ENCODE measurements at regions not wholly inside any gene's neighbourhood (a gene's known extent, or its start where the extent isn't known, plus 50 kb on each side); places are given as distances from the start of the nearest gene placed in this dataset.

DNA sequence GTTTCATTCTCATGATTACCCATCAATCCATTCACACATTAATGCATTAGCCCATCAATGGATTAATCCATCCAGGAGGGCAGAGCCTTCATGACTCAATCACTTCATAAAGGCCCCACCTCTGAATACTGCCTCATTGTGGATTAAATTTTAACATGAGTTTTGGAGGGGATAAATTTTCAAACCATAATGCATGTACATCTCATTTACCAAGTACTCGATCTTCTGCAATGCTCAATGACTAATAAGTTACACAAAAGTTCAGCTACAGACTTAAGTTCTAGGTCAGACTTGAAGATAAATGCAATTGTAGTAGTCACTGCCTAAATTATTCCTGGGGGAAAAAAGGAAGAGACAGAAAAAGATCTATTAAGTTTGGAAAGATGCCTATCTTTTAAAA lies 120.0 kb upstream of the OSR1 start:
- no peaks in the 10 kb centered on the region for H3K79me2 ChIP-seq (ENCODE audit: low read length)
- H3K36me3 ChIP-seq (replicated peaks; ENCODE audit: insufficient read depth, low read length), result no peaks in the 10 kb centered on the region
- no peak for TF ChIP-seq EZH2 (optimal IDR thresholded peaks at IDR 0.05; ENCODE audit: low read depth, low read length)
- no peak for TF ChIP-seq EZH2phosphoT487 (IDR thresholded peaks at IDR 0.05; ENCODE audit: low read length)
- TF ChIP-seq, protein P1, sequence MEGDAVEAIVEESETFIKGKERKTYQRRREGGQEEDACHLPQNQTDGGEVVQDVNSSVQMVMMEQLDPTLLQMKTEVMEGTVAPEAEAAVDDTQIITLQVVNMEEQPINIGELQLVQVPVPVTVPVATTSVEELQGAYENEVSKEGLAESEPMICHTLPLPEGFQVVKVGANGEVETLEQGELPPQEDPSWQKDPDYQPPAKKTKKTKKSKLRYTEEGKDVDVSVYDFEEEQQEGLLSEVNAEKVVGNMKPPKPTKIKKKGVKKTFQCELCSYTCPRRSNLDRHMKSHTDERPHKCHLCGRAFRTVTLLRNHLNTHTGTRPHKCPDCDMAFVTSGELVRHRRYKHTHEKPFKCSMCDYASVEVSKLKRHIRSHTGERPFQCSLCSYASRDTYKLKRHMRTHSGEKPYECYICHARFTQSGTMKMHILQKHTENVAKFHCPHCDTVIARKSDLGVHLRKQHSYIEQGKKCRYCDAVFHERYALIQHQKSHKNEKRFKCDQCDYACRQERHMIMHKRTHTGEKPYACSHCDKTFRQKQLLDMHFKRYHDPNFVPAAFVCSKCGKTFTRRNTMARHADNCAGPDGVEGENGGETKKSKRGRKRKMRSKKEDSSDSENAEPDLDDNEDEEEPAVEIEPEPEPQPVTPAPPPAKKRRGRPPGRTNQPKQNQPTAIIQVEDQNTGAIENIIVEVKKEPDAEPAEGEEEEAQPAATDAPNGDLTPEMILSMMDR (IDR thresholded peaks at IDR 0.05; ENCODE audit: low read length), result no peak
- no peak overlapping the region for H3K4me2 ChIP-seq (ENCODE audit: low read depth, low read length)
- no peaks in the 10 kb centered on the region for H3K27me3 ChIP-seq (replicated peaks; ENCODE audit: insufficient read depth, low read length)
- no peaks in the 10 kb centered on the region for H4K20me1 ChIP-seq (ENCODE audit: insufficient read depth, low read length)
- H3K9ac ChIP-seq (ENCODE audit: low read length), result no peak overlapping the region
- H3K27ac ChIP-seq (ENCODE audit: low read length), result no peak overlapping the region
- H3F3A ChIP-seq (ENCODE audit: insufficient read depth, low read length), result peaks cover 7% of the 10 kb centered on the region; the same call in 1 of the 2 replicates
- H3K9me3 ChIP-seq (replicated peaks; ENCODE audit: insufficient read depth, low read length), result no peaks in the 10 kb centered on the region
- no peak for DNase-seq
- no peak overlapping the region for H2AFZ ChIP-seq (ENCODE audit: low read length)
- H3K4me3 ChIP-seq (ENCODE audit: low read length), result no peak overlapping the region
- no peaks in the 10 kb centered on the region for H3K9me2 ChIP-seq (replicated peaks; ENCODE audit: insufficient read depth, low read length)
- peaks cover 10% of the 10 kb centered on the region for H3K4me1 ChIP-seq (ENCODE audit: low read length)

DNA sequence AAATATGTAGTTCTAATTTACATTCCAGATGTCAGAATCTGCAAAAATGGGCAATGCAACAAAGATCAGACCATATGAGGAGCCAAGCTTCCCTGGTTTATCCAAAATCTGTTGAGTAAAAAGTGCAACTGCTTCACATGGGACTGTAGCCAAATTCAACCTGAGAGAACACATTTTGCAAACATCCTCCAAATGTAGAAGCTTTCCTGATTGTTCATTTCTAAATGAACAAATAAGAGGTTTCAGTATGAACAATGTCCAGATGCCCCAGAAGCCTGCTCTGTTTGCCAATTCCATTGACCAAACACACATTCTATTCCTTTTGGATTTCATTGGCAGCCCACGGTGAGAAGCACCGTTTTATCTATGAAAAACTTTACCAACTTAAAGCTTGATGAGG lies 117.9 kb upstream of the OSR1 start:
- DNase-seq, result no peak
- Histone ChIP-seq H3K4me2 (ENCODE audit: low read depth, low read length) (no peak overlapping the region), H3F3A (ENCODE audit: insufficient read depth, low read length) (peaks cover 7% of the 10 kb centered on the region; the same call in 1 of the 2 replicates), H3K9ac (ENCODE audit: low read length) (no peak overlapping the region), H3K36me3 (replicated peaks; ENCODE audit: insufficient read depth, low read length) (no peaks in the 10 kb centered on the region), H3K79me2 (ENCODE audit: low read length) (no peaks in the 10 kb centered on the region), H4K20me1 (ENCODE audit: insufficient read depth, low read length) (no peaks in the 10 kb centered on the region), H3K4me3 (ENCODE audit: low read length) (no peak overlapping the region), H3K27me3 (replicated peaks; ENCODE audit: insufficient read depth, low read length) (no peaks in the 10 kb centered on the region), H3K9me2 (replicated peaks; ENCODE audit: insufficient read depth, low read length) (no peaks in the 10 kb centered on the region), H3K9me3 (replicated peaks; ENCODE audit: insufficient read depth, low read length) (no peaks in the 10 kb centered on the region), H3K27ac (ENCODE audit: low read length) (no peak overlapping the region), H3K4me1 (ENCODE audit: low read length) (peaks cover 13% of the 10 kb centered on the region), H2AFZ (ENCODE audit: low read length) (no peak overlapping the region)
- TF ChIP-seq, protein P1 (IDR thresholded peaks at IDR 0.05; ENCODE audit: low read length), result no peak
- TF ChIP-seq EZH2phosphoT487 (IDR thresholded peaks at IDR 0.05; ENCODE audit: low read length) (no peak), EZH2 (optimal IDR thresholded peaks at IDR 0.05; ENCODE audit: low read depth, low read length) (no peak)

DNA sequence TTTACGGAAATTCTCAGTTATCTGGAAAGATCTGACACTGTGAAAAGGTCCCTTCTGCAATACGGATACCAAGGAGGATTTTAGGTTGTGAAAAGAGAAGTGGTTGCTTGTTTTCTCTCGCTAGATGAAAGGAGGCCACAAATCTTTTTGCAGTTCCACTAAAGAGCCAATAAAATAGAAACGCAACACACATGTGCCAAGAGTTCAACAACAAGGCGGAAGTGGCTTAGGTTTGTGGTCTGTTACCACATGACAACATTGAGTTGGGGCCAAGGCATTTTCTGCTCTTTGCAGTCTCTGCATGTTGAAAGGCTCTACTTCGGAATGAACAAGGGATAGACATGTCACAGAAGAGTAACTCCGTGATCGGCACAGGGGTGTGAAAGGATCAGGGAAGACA lies 115.7 kb upstream of the OSR1 start:
- Histone ChIP-seq H3K9ac (ENCODE audit: low read length) (no peak overlapping the region), H3K9me2 (replicated peaks; ENCODE audit: insufficient read depth, low read length) (no peaks in the 10 kb centered on the region), H4K20me1 (ENCODE audit: insufficient read depth, low read length) (no peaks in the 10 kb centered on the region), H2AFZ (ENCODE audit: low read length) (no peak overlapping the region), H3K27me3 (replicated peaks; ENCODE audit: insufficient read depth, low read length) (no peaks in the 10 kb centered on the region), H3K36me3 (replicated peaks; ENCODE audit: insufficient read depth, low read length) (no peaks in the 10 kb centered on the region), H3K27ac (ENCODE audit: low read length) (no peak overlapping the region), H3F3A (ENCODE audit: insufficient read depth, low read length) (peaks cover 7% of the 10 kb centered on the region; the same call in 1 of the 2 replicates), H3K4me3 (ENCODE audit: low read length) (no peak overlapping the region), H3K79me2 (ENCODE audit: low read length) (no peaks in the 10 kb centered on the region), H3K4me2 (ENCODE audit: low read depth, low read length) (peak overlapping the region; percentile 35), H3K9me3 (replicated peaks; ENCODE audit: insufficient read depth, low read length) (no peaks in the 10 kb centered on the region), H3K4me1 (ENCODE audit: low read length) (peaks cover 13% of the 10 kb centered on the region)
- TF ChIP-seq, protein P1 (IDR thresholded peaks at IDR 0.05; ENCODE audit: low read length), result no peak
- no peak for TF ChIP-seq EZH2phosphoT487 (IDR thresholded peaks at IDR 0.05; ENCODE audit: low read length)
- TF ChIP-seq EZH2 (optimal IDR thresholded peaks at IDR 0.05; ENCODE audit: low read depth, low read length), result no peak
- peak; percentile 92 for DNase-seq

Measured in MM.1S (cell line).